Upper lobe of left lung (tissue), 6 donors: ENCODE measurements at regions not wholly inside any gene's neighbourhood (a gene's known extent, or its start where the extent isn't known, plus 50 kb on each side); places are given as distances from the start of the nearest gene placed in this dataset.
A peak's percentile ranks its signal among the peaks of the same experiment; 100 is the strongest.

Experiments used
- ATAC-seq, 2 donors: fragments of 200-7000 bp; cut with Tn5 transposase; one replicate each; pipeline ENCODE4 v1.9.1; 2022; ENCODE audit warnings: mild to moderate bottlenecking in 2 of 2, moderate library complexity in 2 of 2; ENCODE audit not compliant: low FRiP score in 2 of 2
- DNase-seq, 2 donors: peaks; one replicate each; pipeline ENCODE4 v3.0.0-alpha.2; 2019 to 2020
- H3K27ac ChIP-seq, 4 donors: fragments of 200-600 bp; sonication (generic); one replicate each; pipeline ENCODE4 v1.5.1; 2016 to 2019
- H3K27me3 ChIP-seq, 4 donors: fragments of 200-600 bp; sonication (generic); one replicate each; pipeline ENCODE4 v1.5.1; 2017 to 2019
- H3K36me3 ChIP-seq, 4 donors: fragments of 200-600 bp; sonication (generic); one replicate each; pipeline ENCODE4 v1.5.1; 2016 to 2019
- H3K4me1 ChIP-seq, 4 donors: fragments of 200-600 bp; sonication (generic); one replicate each; pipeline ENCODE4 v1.5.1; 2018 to 2019
- H3K4me3 ChIP-seq, 4 donors: fragments of 200-600 bp; sonication (generic); one replicate each; pipeline ENCODE4 v1.5.1; 2017 to 2019; ENCODE audit warnings: mild to moderate bottlenecking in 2 of 4, moderate library complexity in 1 of 4
- H3K9me3 ChIP-seq, 4 donors: fragments of 200-600 bp; sonication (generic); one replicate each; pipeline ENCODE4 v1.5.1; 2018 to 2019
- EP300 ChIP-seq, 4 donors: sonication (generic); formaldehyde crosslinking; IDR thresholded peaks; one replicate each; pipeline ENCODE4 v1.5.1; 2017; ENCODE audit warnings: antibody characterized with exemption in 4 of 4, control low read depth in 2 of 4
- POLR2A ChIP-seq, 4 donors: fragments of 450-650 bp; IDR thresholded peaks; one replicate each; pipeline ENCODE4 v1.5.1; 2016 to 2017; ENCODE audit warnings: antibody characterized with exemption in 4 of 4, mild to moderate bottlenecking in 2 of 4
- POLR2AphosphoS5 ChIP-seq, 2 donors: sonication (generic); formaldehyde crosslinking; IDR thresholded peaks; one replicate each; pipeline ENCODE4 v1.5.1; 2017; ENCODE audit warnings: antibody characterized with exemption in 2 of 2
- WGBS, 2 donors: methylation state at CpG; one replicate each; pipeline ENCODE4 v1.1.5; 2017 to 2018; 5-methylcytosine and 5-hydroxymethylcytosine counted together
- TF ChIP-seq, protein P1 (sequence below), 6 experiments: fragments of 450-650 bp in 4 of 6; fragments of 200-600 bp in 2 of 6; sonication (generic) in 2 of 6; IDR thresholded peaks; one replicate each; pipeline ENCODE4 v1.5.1; 2016 to 2019; ENCODE audit warnings: antibody characterized with exemption in 6 of 6
- donor health status: DM: no; HTN: no; CAD: no; lungs with moderate emphysema.
- donor health status: DM: no; HTN: yes; CAD: no; lungs with severe emphysema.

DNA sequence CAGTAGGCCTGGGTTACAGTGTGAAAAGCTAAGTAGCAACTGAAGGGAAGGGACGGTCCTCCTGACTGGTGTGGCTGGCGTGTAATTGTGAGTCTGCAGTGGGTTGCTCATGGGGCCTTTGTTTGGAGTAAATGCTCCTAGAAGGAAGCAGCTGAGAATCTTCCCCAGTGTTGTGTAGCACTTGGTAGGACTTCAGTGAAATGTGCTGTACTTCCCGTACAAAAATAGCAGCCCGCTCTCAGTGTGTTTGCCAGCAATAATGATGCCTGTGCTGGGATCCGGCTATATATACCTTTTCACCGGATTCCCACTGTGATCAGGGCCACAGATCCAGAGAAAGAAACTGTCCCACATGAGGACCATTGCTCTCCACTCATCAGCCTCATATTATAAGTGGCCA lies 175.7 kb upstream of the NTM start:
- Histone ChIP-seq H3K36me3 (no peaks in the 10 kb centered on the region), H3K4me1 (peaks cover 0 to 13% (median 5%) of the 10 kb centered on the region in 4 donors), H3K27ac (no peak overlapping the region), H3K4me3 (no peak overlapping the region), H3K9me3 (no peaks in the 10 kb centered on the region), H3K27me3 (no peaks in the 10 kb centered on the region)
- DNase-seq (no peak), ATAC-seq (no peak)
- WGBS, 2 donors = 83 to 91% methylated on average over 6 of the region's 6 CpGs
- TF ChIP-seq POLR2AphosphoS5 (IDR thresholded peaks at IDR 0.05) (no peak), POLR2A (IDR thresholded peaks at IDR 0.05) (no peak)
- TF ChIP-seq, protein P1, sequence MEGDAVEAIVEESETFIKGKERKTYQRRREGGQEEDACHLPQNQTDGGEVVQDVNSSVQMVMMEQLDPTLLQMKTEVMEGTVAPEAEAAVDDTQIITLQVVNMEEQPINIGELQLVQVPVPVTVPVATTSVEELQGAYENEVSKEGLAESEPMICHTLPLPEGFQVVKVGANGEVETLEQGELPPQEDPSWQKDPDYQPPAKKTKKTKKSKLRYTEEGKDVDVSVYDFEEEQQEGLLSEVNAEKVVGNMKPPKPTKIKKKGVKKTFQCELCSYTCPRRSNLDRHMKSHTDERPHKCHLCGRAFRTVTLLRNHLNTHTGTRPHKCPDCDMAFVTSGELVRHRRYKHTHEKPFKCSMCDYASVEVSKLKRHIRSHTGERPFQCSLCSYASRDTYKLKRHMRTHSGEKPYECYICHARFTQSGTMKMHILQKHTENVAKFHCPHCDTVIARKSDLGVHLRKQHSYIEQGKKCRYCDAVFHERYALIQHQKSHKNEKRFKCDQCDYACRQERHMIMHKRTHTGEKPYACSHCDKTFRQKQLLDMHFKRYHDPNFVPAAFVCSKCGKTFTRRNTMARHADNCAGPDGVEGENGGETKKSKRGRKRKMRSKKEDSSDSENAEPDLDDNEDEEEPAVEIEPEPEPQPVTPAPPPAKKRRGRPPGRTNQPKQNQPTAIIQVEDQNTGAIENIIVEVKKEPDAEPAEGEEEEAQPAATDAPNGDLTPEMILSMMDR (IDR thresholded peaks at IDR 0.05) = no peak

DNA sequence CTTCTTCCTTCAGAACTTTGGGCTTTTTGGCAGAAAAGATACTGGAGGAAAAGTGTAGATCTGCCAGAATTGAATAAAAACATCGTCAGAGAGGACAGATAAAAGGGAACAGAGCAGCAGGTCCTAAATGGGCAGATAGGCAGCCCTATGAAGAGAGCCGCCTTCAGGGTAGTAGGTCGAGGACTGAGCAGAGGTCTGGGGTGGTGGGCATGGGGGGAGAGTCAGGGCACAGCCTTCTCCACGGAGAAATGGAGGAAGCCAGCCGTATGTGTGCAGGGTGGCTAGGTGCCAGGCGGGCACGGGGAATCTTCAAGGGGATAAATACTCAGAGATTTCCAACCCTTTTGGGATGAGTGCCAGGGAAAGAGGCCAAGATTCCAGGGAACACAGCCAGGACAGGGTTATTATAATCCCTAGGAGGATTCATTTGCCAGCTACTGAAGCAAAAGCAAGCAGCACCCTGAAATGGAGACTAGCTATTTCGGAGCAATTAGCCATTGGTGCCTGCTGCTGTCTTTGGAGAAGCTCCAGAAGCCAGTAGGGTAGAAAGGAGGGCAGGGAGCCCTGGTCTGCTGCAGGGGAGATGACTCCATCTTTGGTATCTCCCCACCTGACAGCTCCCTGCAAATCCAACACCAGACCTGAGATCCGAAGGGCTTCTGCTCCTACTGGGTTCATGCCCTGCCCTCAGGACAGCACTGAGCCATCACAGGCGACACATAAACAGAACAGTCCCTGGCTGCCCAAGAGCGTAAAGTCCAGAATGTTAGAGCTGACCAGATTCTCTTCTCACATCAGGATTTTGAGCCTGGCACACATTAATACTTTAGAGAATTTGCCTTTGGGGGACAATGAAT lies 174.5 kb upstream of the NTM start:
- no peak for ATAC-seq
- WGBS, 2 donors = 30 to 39% methylated on average over 10 to 11 of the region's 11 CpGs
- Histone ChIP-seq H3K4me1 (peaks cover 0 to 13% (median 5%) of the 10 kb centered on the region in 4 donors), H3K4me3 (no peak overlapping the region), H3K9me3 (no peaks in the 10 kb centered on the region), H3K27me3 (no peaks in the 10 kb centered on the region), H3K36me3 (no peaks in the 10 kb centered on the region), H3K27ac (no peak overlapping the region)
- TF ChIP-seq, protein P1 (IDR thresholded peaks at IDR 0.05) = no peak
- TF ChIP-seq POLR2AphosphoS5 (IDR thresholded peaks at IDR 0.05) (no peak), EP300 (IDR thresholded peaks at IDR 0.05) (no peak), POLR2A (IDR thresholded peaks at IDR 0.05) (no peak)
- DNase-seq = peak in 1 of 2 donors; percentile 24

DNA sequence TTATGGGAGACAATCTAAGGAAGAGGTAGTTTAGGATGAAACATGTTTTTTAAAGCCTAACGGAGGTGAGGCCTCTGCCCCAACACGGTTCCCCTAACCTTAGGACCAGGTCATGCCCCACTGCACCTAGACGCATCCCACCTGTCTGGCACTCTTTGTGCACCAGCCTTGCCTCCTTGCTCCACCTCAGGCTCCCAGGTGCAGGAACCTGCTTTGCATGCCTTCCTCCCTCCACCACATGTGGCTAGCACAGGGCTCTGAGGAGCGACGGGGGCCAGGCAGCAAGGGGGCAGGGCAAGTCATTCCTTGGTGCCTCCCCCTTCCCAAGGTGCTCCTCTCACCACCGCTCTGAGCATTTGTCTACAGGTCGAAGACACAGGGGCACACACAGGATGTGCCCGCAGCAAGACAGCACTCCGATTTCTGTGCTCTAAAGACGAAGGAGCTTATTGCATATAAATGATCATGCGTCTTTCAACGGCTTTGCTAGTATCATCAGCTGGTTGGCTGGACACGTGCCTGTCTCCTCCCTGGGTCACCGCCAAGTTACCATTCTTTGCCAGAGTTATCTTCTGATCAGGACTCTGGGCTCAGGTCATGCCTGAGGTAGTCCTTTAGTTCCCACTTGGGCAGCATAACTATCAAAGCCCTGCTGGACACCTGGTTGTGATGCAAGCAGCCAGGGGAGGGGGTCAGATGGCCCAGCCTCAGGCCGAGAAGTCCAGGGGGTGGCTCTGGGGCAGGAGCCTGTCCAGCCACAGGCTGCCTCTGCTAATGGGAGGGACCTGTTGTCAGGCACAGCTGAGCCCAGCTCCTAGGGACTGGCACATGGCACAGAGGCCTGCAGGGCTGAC lies 172.0 kb upstream of the NTM start:
- peaks cover 0 to 13% (median 5%) of the 10 kb centered on the region in 4 donors for H3K4me1 ChIP-seq
- 84% methylated on average over 11 to 15 of the region's 15 CpGs for WGBS, 2 donors
- no peak for ATAC-seq
- no peak overlapping the region for H3K4me3 ChIP-seq
- peak in 1 of 2 donors; percentile 30 for DNase-seq
- no peaks in the 10 kb centered on the region for H3K27me3 ChIP-seq
- H3K27ac ChIP-seq = no peak overlapping the region
- no peak for TF ChIP-seq POLR2AphosphoS5 (IDR thresholded peaks at IDR 0.05)
- TF ChIP-seq, protein P1 (IDR thresholded peaks at IDR 0.05) = no peak
- no peaks in the 10 kb centered on the region for H3K36me3 ChIP-seq
- no peaks in the 10 kb centered on the region for H3K9me3 ChIP-seq

DNA sequence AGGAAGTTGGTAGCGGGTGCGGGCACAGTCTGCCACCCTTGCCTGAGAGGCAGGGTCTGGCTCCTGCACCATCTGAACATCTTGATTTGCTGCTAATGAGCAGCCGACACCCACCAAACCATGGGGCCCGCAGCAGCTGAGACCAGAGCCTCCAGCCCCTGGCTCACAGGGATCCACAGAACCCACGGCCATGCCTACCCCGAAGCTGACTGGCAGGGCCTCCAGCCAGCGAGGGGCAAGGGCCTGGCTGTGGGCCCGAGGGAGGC lies 171.5 kb upstream of the NTM start:
- no peak overlapping the region for H3K27ac ChIP-seq
- no peaks in the 10 kb centered on the region for H3K27me3 ChIP-seq
- H3K4me1 ChIP-seq = peaks cover 0 to 13% (median 5%) of the 10 kb centered on the region in 4 donors
- H3K36me3 ChIP-seq = no peaks in the 10 kb centered on the region
- H3K9me3 ChIP-seq = no peaks in the 10 kb centered on the region
- DNase-seq (peak in 1 of 2 donors; percentile 62), ATAC-seq (no peak)
- H3K4me3 ChIP-seq = no peak overlapping the region
- 90% methylated on average over 2 of the region's 8 CpGs; no CpG with 5 or more reads in 1 of the 2 donors for WGBS, 2 donors
- TF ChIP-seq POLR2AphosphoS5 (IDR thresholded peaks at IDR 0.05) = no peak
- no peak for TF ChIP-seq POLR2A (IDR thresholded peaks at IDR 0.05)
- TF ChIP-seq, protein P1 (IDR thresholded peaks at IDR 0.05) = no peak
- no peak for TF ChIP-seq EP300 (IDR thresholded peaks at IDR 0.05)
